ENCODE measurements at regions not wholly inside any gene's neighbourhood (a gene's known extent, or its start where the extent isn't known, plus 50 kb on each side); places are given as distances from the start of the nearest gene placed in this dataset.
A peak's percentile ranks its signal among the peaks of the same experiment; 100 is the strongest.

DNA sequence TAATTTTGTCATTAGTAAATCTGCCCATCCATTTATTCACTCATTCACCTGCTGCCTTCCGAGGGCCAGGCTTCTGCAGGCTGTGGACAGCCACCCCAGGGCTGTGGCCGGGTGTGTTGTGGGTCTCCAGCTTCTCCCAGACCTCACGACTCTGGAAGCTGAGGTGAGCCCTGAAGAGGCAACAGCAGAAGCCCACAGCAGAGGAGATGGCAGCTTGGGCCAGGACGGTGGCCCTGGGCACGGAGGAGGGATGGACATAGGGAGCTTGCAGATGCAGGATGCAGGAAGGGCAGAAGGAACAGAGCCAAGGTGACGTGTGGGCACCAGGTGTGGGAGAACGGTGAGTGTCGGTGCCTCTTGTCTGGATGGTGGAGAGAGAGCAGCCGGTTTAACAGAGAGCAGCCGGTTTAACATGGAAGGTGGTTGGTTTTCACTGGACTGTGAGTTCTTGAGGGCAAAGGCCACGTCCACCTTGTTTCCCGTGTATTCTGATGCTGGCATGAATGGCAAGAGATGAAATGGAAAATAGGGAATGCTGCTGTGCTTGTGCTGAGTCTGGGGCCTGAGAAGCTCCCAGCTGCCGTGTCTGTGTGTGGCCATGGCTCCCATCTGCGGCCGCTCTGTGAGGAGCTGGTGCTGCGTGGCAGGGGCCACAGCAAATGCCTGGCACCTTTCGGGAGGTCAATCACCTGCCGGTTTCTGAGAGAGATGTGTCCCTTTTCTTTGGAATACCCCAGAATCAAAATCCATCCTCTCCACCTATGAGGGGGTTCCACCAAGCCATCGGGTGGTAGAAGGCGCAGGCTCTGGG is 669.9 kb downstream of the BRD1 start:
- TF ChIP-seq ZNF747 (tag by site-specific recombination; IDR thresholded peaks at IDR 0.05) = no peak
- no peak for TF ChIP-seq ZEB2 (tag by site-specific recombination; IDR thresholded peaks at IDR 0.05)
- TF ChIP-seq, protein P1, sequence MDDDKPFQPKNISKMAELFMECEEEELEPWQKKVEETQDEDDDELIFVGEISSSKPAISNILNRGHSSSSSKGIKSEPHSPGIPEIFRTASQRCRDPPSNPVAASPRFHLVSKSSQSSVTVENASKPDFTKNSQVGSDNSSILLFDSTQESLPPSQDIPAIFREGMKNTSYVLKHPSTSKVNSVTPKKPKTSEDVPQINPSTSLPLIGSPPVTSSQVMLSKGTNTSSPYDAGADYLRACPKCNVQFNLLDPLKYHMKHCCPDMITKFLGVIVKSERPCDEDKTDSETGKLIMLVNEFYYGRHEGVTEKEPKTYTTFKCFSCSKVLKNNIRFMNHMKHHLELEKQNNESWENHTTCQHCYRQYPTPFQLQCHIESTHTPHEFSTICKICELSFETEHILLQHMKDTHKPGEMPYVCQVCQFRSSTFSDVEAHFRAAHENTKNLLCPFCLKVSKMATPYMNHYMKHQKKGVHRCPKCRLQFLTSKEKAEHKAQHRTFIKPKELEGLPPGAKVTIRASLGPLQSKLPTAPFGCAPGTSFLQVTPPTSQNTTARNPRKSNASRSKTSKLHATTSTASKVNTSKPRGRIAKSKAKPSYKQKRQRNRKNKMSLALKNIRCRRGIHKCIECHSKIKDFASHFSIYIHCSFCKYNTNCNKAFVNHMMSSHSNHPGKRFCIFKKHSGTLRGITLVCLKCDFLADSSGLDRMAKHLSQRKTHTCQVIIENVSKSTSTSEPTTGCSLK (tag by site-specific recombination; IDR thresholded peaks at IDR 0.05) = no peak
- TF ChIP-seq, protein P2, sequence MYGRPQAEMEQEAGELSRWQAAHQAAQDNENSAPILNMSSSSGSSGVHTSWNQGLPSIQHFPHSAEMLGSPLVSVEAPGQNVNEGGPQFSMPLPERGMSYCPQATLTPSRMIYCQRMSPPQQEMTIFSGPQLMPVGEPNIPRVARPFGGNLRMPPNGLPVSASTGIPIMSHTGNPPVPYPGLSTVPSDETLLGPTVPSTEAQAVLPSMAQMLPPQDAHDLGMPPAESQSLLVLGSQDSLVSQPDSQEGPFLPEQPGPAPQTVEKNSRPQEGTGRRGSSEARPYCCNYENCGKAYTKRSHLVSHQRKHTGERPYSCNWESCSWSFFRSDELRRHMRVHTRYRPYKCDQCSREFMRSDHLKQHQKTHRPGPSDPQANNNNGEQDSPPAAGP (tag by site-specific recombination; IDR thresholded peaks at IDR 0.05) = no peak
- TF ChIP-seq, protein P3, sequence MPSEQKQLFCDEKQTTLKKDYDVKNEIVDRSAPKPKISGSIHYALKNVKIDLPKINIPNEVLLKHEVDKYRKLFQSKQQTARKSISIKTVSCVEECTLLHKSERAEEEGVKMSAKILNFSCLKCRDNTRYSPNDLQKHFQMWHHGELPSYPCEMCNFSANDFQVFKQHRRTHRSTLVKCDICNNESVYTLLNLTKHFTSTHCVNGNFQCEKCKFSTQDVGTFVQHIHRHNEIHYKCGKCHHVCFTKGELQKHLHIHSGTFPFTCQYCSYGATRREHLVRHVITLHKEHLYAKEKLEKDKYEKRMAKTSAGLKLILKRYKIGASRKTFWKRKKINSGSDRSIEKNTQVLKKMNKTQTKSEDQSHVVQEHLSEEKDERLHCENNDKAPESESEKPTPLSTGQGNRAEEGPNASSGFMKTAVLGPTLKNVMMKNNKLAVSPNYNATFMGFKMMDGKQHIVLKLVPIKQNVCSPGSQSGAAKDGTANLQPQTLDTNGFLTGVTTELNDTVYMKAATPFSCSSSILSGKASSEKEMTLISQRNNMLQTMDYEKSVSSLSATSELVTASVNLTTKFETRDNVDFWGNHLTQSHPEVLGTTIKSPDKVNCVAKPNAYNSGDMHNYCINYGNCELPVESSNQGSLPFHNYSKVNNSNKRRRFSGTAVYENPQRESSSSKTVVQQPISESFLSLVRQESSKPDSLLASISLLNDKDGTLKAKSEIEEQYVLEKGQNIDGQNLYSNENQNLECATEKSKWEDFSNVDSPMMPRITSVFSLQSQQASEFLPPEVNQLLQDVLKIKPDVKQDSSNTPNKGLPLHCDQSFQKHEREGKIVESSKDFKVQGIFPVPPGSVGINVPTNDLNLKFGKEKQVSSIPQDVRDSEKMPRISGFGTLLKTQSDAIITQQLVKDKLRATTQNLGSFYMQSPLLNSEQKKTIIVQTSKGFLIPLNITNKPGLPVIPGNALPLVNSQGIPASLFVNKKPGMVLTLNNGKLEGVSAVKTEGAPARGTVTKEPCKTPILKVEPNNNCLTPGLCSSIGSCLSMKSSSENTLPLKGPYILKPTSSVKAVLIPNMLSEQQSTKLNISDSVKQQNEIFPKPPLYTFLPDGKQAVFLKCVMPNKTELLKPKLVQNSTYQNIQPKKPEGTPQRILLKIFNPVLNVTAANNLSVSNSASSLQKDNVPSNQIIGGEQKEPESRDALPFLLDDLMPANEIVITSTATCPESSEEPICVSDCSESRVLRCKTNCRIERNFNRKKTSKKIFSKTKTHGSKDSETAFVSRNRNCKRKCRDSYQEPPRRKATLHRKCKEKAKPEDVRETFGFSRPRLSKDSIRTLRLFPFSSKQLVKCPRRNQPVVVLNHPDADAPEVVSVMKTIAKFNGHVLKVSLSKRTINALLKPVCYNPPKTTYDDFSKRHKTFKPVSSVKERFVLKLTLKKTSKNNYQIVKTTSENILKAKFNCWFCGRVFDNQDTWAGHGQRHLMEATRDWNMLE (tag by site-specific recombination; conservative IDR thresholded peaks at IDR 0.05; ENCODE audit: low read depth) = no peak
- H3K27ac ChIP-seq (ENCODE audit: extremely low read depth, low read depth, low read length) = no peak overlapping the region
- H3K4me3 ChIP-seq (ENCODE audit: low read depth, low read length) = no peak overlapping the region
- H3K36me3 ChIP-seq (ENCODE audit: control insufficient read depth in 2 of 2, insufficient read depth in 1 of 2, low read length in 2 of 2) = no peaks in the 10 kb centered on the region
- H3K4me1 ChIP-seq (ENCODE audit: control insufficient read depth, insufficient read depth, low read length) = no peaks in the 10 kb centered on the region
- H3K9me3 ChIP-seq (ENCODE audit: control insufficient read depth, insufficient read depth, low read depth, low read length) = no peaks in the 10 kb centered on the region
- ChIA-PET POLR2A (no interaction called here), CTCF (no interaction called here)

DNA sequence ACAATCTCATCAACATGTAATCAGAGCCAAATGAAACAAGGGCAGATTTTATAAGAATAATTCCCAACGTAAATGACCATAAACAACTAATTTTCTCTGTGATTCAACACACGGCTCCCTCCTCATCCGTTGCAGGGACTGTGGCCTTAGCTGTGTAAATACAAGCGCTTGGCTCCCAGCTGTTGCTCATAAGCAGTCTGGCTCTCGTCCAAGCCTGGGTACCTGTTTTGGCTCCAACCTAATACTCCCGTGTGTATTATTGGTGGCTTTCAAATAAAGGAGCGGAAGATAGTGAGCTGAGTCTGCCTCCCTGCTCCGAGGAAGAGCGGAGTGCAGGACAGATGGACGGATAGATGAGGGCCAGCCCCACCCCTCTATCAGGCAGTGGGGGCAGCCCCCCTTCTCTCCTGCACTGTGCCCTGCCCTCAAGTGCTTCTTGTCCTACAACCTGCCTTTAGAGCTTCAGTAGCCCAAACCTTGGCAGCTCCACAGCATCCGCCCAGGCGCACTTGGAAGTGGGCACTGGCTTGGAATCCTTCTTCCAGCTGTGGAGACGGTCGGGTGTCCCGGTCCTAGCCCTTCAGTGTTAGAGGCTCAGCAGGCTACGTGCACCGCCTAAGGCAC is 670.9 kb downstream of the BRD1 start:
- ChIA-PET CTCF (no interaction called here), POLR2A (no interaction called here)
- Histone ChIP-seq H3K27ac (ENCODE audit: extremely low read depth, low read depth, low read length) (no peak overlapping the region), H3K4me3 (ENCODE audit: low read depth, low read length) (no peak overlapping the region), H3K9me3 (ENCODE audit: control insufficient read depth, insufficient read depth, low read depth, low read length) (no peaks in the 10 kb centered on the region), H3K4me1 (ENCODE audit: control insufficient read depth, insufficient read depth, low read length) (no peaks in the 10 kb centered on the region), H3K36me3 (ENCODE audit: control insufficient read depth in 2 of 2, insufficient read depth in 1 of 2, low read length in 2 of 2) (no peaks in the 10 kb centered on the region)
- TF ChIP-seq ZNF585B (tag by site-specific recombination; IDR thresholded peaks at IDR 0.05) (no peak), SCRT2 (tag by site-specific recombination; IDR thresholded peaks at IDR 0.05) (peak; percentile 68; the same call in 1 of the 2 replicates)

DNA sequence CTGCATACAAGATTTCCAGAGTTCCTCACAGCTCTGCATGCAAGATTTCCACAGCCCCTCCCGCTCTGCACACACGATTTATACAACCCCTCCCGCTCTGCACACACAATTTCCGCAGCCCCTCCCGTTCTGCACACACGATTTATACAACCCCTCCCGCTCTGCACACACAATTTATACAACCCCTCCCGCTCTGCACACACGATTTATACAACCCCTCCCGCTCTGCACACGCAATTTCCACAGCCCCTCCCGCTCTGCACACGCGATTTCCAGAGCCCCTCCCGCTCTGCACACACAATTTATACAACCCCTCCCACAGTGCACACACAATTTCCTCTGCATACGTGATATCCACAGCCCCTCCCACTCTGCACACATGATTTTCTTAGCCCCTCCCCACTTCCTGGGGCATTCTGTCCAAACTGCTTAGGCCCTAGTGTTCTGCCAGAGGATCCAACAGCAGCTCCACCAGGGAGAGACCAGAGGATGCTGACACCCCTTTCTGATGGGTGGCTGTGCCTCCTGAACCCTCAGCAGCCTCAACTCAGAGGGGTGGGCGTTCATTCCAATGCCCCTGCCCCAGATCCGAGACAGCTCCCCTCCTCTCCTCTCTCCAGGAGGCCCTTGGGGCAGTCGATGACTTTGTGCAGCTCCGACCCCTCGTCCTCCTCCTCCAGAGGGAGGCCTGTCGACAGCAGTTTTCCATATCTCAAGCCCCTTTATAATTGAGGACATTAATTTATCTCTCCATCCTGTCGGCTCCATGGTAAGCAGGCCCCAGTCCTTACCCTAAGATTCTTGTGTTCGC is 671.7 kb downstream of the BRD1 start:
- CTCF ChIA-PET = no interaction called here
- H3K36me3 ChIP-seq (ENCODE audit: control insufficient read depth in 2 of 2, insufficient read depth in 1 of 2, low read length in 2 of 2) = no peaks in the 10 kb centered on the region
- no peaks in the 10 kb centered on the region for H3K4me1 ChIP-seq (ENCODE audit: control insufficient read depth, insufficient read depth, low read length)
- TF ChIP-seq, protein P2 (tag by site-specific recombination; IDR thresholded peaks at IDR 0.05) = peak; percentile 95
- TF ChIP-seq KLF1 (tag by site-specific recombination; IDR thresholded peaks at IDR 0.05) (peak; percentile 99), ZNF585B (tag by site-specific recombination; IDR thresholded peaks at IDR 0.05) (no peak)
- H3K4me3 ChIP-seq (ENCODE audit: low read depth, low read length) = no peak overlapping the region
- no peaks in the 10 kb centered on the region for H3K9me3 ChIP-seq (ENCODE audit: control insufficient read depth, insufficient read depth, low read depth, low read length)
- no peak overlapping the region for H3K27ac ChIP-seq (ENCODE audit: extremely low read depth, low read depth, low read length)
- POLR2A ChIA-PET = no interaction called here
